ENCODE measurements at regions not wholly inside any gene's neighbourhood (a gene's known extent, or its start where the extent isn't known, plus 50 kb on each side); places are given as distances from the start of the nearest gene placed in this dataset.

- H3K4me3 ChIP-seq (ENCODE audit: insufficient read depth, low read depth, low read length) = no peak overlapping the region
- no peak for DNase-seq
- H3K27me3 ChIP-seq (ENCODE audit: control insufficient read depth, insufficient read depth, low read length) = no peaks in the 10 kb centered on the region
- no peaks in the 10 kb centered on the region for H3K36me3 ChIP-seq (replicated peaks; ENCODE audit: control insufficient read depth, insufficient read depth, low read length)
Observed at GRCh38 chr2:144939590-144939989, 419.7 kb upstream of the ZEB2 start.

GRCh38 chr2:144937910-144938709, 418.2 kb upstream of the ZEB2 start:
- no peak for DNase-seq
- Histone ChIP-seq H3K36me3 (replicated peaks; ENCODE audit: control insufficient read depth, insufficient read depth, low read length) (no peaks in the 10 kb centered on the region), H3K4me3 (ENCODE audit: insufficient read depth, low read depth, low read length) (no peak overlapping the region), H3K27me3 (ENCODE audit: control insufficient read depth, insufficient read depth, low read length) (no peaks in the 10 kb centered on the region)

DNA sequence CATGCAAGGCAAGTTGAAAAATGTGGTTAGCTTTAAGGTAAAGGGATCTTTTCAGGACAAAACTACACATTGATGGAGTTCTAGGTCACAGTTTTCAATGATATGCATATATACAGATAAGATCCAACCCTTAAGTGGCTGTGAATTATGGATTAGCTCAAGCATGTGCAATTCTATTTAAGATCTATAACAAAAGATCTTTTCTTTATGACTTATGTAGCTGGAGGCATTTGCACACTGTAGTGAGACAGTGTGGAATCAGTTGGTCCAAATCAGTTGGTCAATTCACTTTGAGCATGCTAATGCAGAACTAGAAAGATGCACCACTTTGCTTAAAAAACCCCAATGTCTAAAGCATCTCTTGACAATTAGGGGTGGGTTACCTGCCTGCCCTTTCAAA, 417.1 kb upstream of the ZEB2 start:
- Histone ChIP-seq H3K36me3 (replicated peaks; ENCODE audit: control insufficient read depth, insufficient read depth, low read length) (no peaks in the 10 kb centered on the region), H3K27me3 (ENCODE audit: control insufficient read depth, insufficient read depth, low read length) (no peaks in the 10 kb centered on the region), H3K4me3 (ENCODE audit: insufficient read depth, low read depth, low read length) (no peak overlapping the region)
- DNase-seq = no peak

DNA sequence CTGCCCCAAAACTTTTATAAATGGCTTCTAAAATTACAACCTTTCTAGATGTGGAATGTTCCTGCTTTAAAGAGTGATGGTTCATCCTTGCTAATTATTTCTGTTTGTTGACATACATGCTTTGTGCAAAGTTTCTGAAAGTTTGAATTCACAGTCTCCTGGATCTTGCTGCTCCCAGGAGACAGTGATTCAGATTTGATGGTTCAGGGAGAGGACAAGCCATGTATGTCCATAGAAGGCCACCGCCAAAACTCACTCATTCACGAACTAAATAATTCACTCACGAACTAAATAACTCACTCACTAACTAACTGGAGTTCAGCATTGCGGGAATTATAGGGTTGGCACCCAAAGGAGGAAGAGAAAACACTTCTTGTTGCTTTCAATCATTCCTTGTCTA, 416.5 kb upstream of the ZEB2 start:
- no peaks in the 10 kb centered on the region for H3K36me3 ChIP-seq (replicated peaks; ENCODE audit: control insufficient read depth, insufficient read depth, low read length)
- H3K27me3 ChIP-seq (ENCODE audit: control insufficient read depth, insufficient read depth, low read length) = no peaks in the 10 kb centered on the region
- no peak for DNase-seq
- H3K4me3 ChIP-seq (ENCODE audit: insufficient read depth, low read depth, low read length) = no peak overlapping the region

- no peaks in the 10 kb centered on the region for H3K36me3 ChIP-seq (replicated peaks; ENCODE audit: control insufficient read depth, insufficient read depth, low read length)
- H3K4me3 ChIP-seq (ENCODE audit: insufficient read depth, low read depth, low read length) = no peak overlapping the region
- H3K27me3 ChIP-seq (ENCODE audit: control insufficient read depth, insufficient read depth, low read length) = no peaks in the 10 kb centered on the region
- DNase-seq = no peak
Observed at GRCh38 chr2:144935736-144936135, 415.8 kb upstream of the ZEB2 start.

DNA sequence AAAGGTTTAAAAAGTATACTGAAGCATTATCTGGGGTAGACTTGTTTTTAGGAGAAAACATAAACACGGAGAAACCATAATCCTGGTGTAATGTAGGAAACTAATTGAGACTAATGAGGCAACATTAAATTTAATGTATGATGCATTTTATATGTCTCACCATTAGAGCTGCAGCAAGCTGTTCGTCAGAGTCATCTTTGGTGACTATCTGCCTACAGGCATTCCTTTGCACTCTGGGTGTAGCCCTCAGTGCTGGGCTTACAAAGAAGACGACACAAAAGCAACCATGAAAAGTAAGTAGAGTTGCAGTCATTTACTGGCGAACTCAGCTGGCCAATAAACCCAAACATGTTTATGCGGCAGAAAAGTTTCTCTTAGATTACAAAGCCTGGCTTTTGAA, 415.3 kb upstream of the ZEB2 start:
- DNase-seq = no peak
- no peaks in the 10 kb centered on the region for H3K27me3 ChIP-seq (ENCODE audit: control insufficient read depth, insufficient read depth, low read length)
- no peaks in the 10 kb centered on the region for H3K36me3 ChIP-seq (replicated peaks; ENCODE audit: control insufficient read depth, insufficient read depth, low read length)
- H3K4me3 ChIP-seq (ENCODE audit: insufficient read depth, low read depth, low read length) = no peak overlapping the region

DNA sequence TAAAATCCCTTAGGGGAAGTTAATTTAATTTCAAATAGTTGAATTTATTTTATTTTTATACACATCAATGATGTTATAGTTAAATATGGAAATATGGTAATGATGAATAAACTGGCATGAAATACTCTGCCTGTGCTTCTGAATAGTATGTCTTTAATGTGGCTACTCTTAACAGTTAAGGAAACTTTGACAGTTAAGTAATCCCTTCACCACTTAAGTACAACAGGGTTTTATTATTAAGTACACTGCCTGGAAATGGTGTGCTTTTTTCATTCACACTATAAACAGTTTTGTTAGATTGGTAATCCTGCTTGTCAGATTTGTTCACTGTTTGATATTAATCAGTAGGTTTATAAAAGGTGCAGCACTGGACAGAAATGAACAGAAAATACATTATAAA, 412.0 kb upstream of the ZEB2 start:
- no peak for DNase-seq
- Histone ChIP-seq H3K4me3 (ENCODE audit: insufficient read depth, low read depth, low read length) (no peak overlapping the region), H3K27me3 (ENCODE audit: control insufficient read depth, insufficient read depth, low read length) (no peaks in the 10 kb centered on the region), H3K36me3 (replicated peaks; ENCODE audit: control insufficient read depth, insufficient read depth, low read length) (no peaks in the 10 kb centered on the region)

DNA sequence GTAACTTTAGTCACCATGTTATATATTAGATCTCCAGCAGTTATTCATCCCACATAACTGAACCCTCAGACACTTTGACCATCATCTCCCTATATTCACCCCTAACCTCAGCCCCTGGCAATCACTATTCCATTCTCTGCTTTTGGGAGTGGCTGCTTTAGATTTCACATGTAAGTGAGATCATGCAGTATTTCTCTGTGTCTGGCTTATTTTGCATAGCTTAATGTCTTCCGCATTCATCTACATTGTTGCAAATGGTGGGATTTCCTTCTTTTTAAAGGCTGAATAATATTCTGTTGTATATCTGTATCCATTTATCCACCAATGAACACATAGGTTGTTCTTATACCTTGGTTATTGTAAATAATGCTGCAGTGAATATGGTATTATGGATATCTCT, 411.6 kb upstream of the ZEB2 start:
- DNase-seq = no peak
- no peaks in the 10 kb centered on the region for H3K36me3 ChIP-seq (replicated peaks; ENCODE audit: control insufficient read depth, insufficient read depth, low read length)
- no peak overlapping the region for H3K4me3 ChIP-seq (ENCODE audit: insufficient read depth, low read depth, low read length)
- no peaks in the 10 kb centered on the region for H3K27me3 ChIP-seq (ENCODE audit: control insufficient read depth, insufficient read depth, low read length)

DNA sequence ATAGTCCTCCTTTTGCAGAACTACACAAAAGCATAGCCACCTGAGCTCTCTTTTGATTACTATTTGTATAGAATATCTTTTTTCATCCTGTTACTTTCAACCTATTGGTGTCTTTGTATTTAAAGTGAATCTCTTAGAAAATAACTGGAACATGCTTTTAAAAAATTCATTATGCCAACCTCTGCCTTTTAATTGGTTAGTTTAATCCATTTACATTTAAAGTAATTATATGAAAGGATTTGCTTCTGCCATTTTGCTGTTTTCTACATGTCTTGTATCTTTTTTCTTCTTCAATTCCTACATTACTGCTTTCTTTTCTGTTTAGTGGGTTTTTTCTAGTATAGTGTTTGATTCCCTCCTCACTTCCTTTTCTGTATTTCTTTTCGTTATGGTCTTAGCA, 407.5 kb upstream of the ZEB2 start:
- Histone ChIP-seq H3K36me3 (replicated peaks; ENCODE audit: control insufficient read depth, insufficient read depth, low read length) (no peaks in the 10 kb centered on the region), H3K27me3 (ENCODE audit: control insufficient read depth, insufficient read depth, low read length) (no peaks in the 10 kb centered on the region), H3K4me3 (ENCODE audit: insufficient read depth, low read depth, low read length) (no peak overlapping the region)
- no peak for DNase-seq

- Histone ChIP-seq H3K4me3 (ENCODE audit: insufficient read depth, low read depth, low read length) (no peak overlapping the region), H3K27me3 (ENCODE audit: control insufficient read depth, insufficient read depth, low read length) (no peaks in the 10 kb centered on the region), H3K36me3 (replicated peaks; ENCODE audit: control insufficient read depth, insufficient read depth, low read length) (no peaks in the 10 kb centered on the region)
- no peak for DNase-seq
Observed at GRCh38 chr2:144925886-144926285, 406.0 kb upstream of the ZEB2 start.

DNA sequence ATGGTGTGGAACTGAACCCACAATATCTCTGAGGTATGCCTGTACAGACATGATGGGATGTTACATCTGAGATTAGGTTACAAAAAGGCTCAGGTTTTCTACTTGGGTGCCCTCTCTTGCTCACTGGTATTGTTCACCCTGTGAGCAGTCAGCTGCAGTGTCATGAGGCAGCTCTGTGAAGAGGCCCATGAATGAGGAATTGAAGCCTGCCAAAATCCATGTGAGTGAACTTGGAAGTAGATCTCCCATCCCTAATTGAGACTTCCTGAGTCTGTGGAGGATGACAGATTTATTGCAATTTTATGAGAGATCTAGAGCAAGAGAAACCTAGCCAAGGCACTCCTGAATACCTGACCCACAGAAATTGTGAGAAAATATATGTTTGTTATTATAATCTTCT, 404.9 kb upstream of the ZEB2 start:
- no peak for DNase-seq
- H3K4me3 ChIP-seq (ENCODE audit: insufficient read depth, low read depth, low read length) = no peak overlapping the region
- H3K27me3 ChIP-seq (ENCODE audit: control insufficient read depth, insufficient read depth, low read length) = no peaks in the 10 kb centered on the region
- H3K36me3 ChIP-seq (replicated peaks; ENCODE audit: control insufficient read depth, insufficient read depth, low read length) = no peaks in the 10 kb centered on the region

DNA sequence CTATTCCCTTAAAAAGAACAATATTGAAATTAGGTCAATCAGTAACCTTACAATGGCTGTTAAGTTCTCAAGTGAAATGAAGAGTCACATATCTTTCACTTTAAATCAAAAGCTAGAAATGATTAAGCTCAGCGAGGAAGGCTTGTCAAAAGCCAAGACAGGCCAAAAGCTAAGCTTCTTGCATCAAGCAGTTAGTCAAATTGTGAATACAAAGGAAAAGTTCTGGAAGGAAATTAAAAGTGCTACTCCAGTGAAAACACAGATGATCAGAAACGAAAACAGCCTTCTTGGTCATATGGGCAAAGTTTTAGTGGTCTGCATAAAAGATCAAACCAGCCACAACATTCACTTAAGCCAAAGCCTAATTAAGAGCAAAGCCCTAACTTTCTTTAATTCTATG, 402.6 kb upstream of the ZEB2 start:
- Histone ChIP-seq H3K27me3 (ENCODE audit: control insufficient read depth, insufficient read depth, low read length) (no peaks in the 10 kb centered on the region), H3K36me3 (replicated peaks; ENCODE audit: control insufficient read depth, insufficient read depth, low read length) (no peaks in the 10 kb centered on the region)
- DNase-seq = no peak

DNA sequence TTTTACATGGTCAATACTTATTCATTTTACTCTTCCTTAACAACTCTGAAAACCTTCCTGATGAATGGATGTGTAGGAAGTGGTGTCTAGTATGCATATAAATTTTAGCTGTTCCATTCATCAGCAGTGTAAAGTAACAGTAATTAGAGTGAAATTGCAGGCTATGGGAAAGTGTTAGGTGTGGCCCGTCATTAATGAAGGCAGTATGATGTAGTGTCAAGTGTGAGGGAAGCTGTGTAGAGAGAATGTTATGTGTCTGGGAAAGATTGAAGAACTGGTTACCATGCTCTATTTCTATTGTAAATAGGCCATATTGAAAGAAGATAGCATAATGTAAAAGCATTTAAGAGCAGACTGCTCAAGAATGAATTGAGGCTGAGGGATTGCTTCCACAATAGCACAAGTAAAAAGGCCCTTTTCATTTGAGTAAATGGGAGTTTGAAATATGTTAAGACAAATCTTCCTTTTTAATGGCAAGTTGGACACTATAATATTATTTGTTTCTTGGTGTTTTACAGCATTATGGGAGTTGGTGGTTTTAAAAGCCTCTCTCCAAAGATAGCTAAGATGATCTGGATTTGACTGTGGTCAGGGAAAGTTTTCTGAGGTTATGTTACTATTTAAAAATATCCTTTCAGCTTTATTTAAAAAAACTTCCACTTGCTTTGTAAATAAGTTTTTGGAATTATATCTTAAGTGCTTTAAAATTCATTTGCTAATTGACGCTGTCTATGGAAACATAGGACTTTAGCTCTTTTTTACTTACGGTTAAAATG, 401.0 kb upstream of the ZEB2 start:
- no peaks in the 10 kb centered on the region for H3K27me3 ChIP-seq (ENCODE audit: control insufficient read depth, insufficient read depth, low read length)
- no peak overlapping the region for H3K4me3 ChIP-seq (ENCODE audit: insufficient read depth, low read depth, low read length)
- no peak for DNase-seq
- no peaks in the 10 kb centered on the region for H3K36me3 ChIP-seq (replicated peaks; ENCODE audit: control insufficient read depth, insufficient read depth, low read length)

More for the DNA sequence above, 402.6 kb upstream of the ZEB2 start:
- no peak overlapping the region for H3K4me3 ChIP-seq (ENCODE audit: insufficient read depth, low read depth, low read length)

- H3K4me3 ChIP-seq (ENCODE audit: insufficient read depth, low read depth, low read length) = no peak overlapping the region
- DNase-seq = no peak
- no peaks in the 10 kb centered on the region for H3K27me3 ChIP-seq (ENCODE audit: control insufficient read depth, insufficient read depth, low read length)
- no peaks in the 10 kb centered on the region for H3K36me3 ChIP-seq (replicated peaks; ENCODE audit: control insufficient read depth, insufficient read depth, low read length)
Observed at GRCh38 chr2:144914622-144915318, 394.9 kb upstream of the ZEB2 start.

- Histone ChIP-seq H3K4me3 (ENCODE audit: insufficient read depth, low read depth, low read length) (no peak overlapping the region), H3K27me3 (ENCODE audit: control insufficient read depth, insufficient read depth, low read length) (no peaks in the 10 kb centered on the region), H3K36me3 (replicated peaks; ENCODE audit: control insufficient read depth, insufficient read depth, low read length) (no peaks in the 10 kb centered on the region)
- DNase-seq = no peak
Observed at GRCh38 chr2:144914113-144914512, 394.2 kb upstream of the ZEB2 start.

Data from H7 (cell line).